ENCODE measurements at regions not wholly inside any gene's neighbourhood (a gene's known extent, or its start where the extent isn't known, plus 50 kb on each side); places are given as distances from the start of the nearest gene placed in this dataset.
"Not testable (repeated sequence)": the region's sequence is repeated elsewhere in the genome, so short reads cannot be mapped to it uniquely, and the experiment has no call there.

- Histone ChIP-seq H3K9me3 (ENCODE audit: control insufficient read depth, insufficient read depth, low read length) (no peaks in the 10 kb centered on the region), H3K36me3 (ENCODE audit: insufficient read depth, low read length) (no peaks in the 10 kb centered on the region), H3K9ac (ENCODE audit: low read depth, low read length) (no peak overlapping the region), H3K4me1 (ENCODE audit: insufficient read depth, low read length) (peaks cover 34% of the 10 kb centered on the region)
Observed at GRCh38 chr7:13801669-13802068, 187.8 kb downstream of the ETV1 start.

DNA sequence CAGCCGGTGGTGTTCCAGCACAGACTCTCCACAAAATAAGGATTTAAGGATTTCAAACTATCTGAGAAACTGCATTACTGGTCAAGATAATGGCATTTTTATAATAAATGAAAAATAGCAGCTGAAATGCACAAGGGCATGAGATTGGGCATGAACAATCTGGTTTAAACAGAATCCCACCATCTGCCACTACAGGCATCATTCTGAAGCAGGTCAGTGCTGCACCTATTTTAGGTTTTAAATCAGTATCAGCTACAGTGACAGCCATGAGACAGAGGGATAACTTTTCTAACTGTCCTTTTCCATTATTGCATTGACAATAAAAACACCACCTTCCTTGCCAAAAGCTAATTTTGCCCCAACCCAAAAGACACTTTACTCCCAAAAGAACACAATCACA, 186.8 kb downstream of the ETV1 start:
- Histone ChIP-seq H3K4me1 (ENCODE audit: insufficient read depth, low read length) (peaks cover 29% of the 10 kb centered on the region), H3K9me3 (ENCODE audit: control insufficient read depth, insufficient read depth, low read length) (no peaks in the 10 kb centered on the region), H3K9ac (ENCODE audit: low read depth, low read length) (no peak overlapping the region), H3K36me3 (ENCODE audit: insufficient read depth, low read length) (no peaks in the 10 kb centered on the region)

DNA sequence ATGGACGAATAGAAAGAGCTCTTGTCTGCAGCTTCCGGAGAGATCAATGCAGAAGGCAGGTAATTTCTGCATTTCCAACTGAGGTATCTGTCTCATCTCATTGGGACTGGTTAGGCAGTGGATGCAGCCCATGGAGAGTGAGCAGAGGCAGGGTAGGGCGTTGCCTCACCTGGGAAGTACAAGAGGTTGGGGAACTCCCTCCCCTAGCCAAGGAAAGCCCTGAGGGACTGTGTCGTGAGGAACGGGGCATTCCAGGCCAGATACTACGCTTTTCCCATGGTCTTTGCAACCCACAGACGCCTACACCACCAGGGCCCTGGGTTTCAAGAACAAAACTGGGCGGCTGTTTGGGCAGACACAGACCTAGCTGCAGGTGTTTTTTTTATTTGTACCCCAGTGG, 186.3 kb downstream of the ETV1 start:
- Histone ChIP-seq H3K36me3 (ENCODE audit: insufficient read depth, low read length) (no peaks in the 10 kb centered on the region), H3K9me3 (ENCODE audit: control insufficient read depth, insufficient read depth, low read length) (no peaks in the 10 kb centered on the region), H3K9ac (ENCODE audit: low read depth, low read length) (no peak overlapping the region; the same call in 1 of the 2 replicates)

DNA sequence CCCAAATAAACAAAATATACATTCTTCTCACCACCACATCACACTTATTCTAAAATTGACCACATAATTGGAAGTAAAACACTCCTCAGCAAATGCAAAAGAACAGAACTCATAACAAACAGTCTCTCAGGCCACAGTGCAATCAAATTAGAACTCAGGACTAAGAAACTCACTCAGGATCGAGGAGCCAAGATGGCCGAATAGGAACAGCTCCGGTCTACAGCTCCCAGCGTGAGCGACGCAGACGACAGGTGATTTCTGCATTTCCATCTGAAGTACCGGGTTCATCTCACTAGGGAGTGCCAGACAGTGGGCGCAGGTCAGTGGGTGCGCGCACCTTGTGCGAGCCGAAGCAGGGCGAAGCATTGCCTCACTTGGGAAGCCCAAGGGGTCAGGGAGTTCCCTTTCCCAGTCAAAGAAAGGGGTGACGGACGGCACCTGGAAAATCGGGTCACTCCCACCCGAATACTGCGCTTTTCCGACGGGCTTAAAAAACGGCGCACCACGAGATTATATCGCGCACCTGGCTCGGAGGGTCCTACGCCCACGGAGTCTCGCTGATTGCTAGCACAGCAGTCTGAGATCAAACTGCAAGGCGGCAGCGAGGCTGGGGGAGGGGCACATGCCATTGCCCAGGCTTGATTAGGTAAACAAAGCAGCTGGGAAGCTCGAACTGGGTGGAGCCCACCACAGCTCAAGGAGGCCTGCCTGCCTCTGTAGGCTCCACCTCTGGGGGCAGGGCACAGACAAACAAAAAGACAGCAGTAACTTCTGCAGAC, 183.2 kb downstream of the ETV1 start:
- H3K9me3 ChIP-seq (ENCODE audit: control insufficient read depth, insufficient read depth, low read length); H3K36me3 ChIP-seq (ENCODE audit: insufficient read depth, low read length): not testable (repeated sequence)
- H3K4me1 ChIP-seq (ENCODE audit: insufficient read depth, low read length), result peaks cover 15% of the 10 kb centered on the region
- H3K9ac ChIP-seq (ENCODE audit: low read depth, low read length), result peak overlapping the region; percentile 70

More for the DNA sequence above, 186.3 kb downstream of the ETV1 start:
- peaks cover 24% of the 10 kb centered on the region for H3K4me1 ChIP-seq (ENCODE audit: insufficient read depth, low read length)

DNA sequence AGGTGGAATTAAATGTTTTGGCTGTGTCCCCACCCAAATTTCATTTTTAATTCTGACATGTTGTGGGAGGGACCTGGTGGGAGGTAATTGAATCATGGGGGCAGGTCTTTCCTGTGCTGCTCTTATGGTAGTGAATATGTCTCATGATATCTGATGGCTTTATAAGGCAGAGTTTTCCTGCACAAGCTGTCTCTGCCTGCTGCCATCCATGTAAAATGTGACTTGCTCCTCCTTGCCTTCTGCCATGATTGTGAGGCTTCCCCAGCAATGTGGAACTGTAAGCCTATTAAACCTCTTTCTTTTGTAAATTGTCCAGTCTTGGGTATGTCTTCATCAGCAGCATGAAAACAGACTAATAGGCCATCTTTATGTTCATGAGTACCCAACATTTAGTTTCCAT, 172.2 kb downstream of the ETV1 start:
- not testable (repeated sequence) for H3K4me1 ChIP-seq (ENCODE audit: insufficient read depth, low read length); H3K9me3 ChIP-seq (ENCODE audit: control insufficient read depth, insufficient read depth, low read length); H3K36me3 ChIP-seq (ENCODE audit: insufficient read depth, low read length); H3K9ac ChIP-seq (ENCODE audit: low read depth, low read length)

- no peak overlapping the region for H3K9ac ChIP-seq (ENCODE audit: low read depth, low read length)
Observed at GRCh38 chr7:13821152-13821787, 168.2 kb downstream of the ETV1 start.

DNA sequence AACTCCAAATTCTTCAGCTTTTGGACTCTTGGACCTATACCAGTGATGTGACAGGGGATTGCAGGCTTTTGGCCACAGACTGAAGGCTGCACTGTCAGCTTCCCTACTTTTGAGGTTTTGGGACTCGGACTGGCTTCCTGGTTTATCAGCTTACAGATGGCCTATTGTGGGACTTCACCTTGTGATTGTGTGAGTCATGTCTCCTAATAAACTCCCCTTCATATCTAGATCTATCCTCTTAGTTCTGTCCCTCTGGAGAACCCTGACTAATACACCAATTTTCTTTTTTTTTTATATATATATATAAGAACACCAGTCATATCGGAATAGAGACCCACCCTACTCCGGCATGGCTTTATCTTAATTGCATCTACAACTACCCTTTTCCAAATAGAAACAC, 166.8 kb downstream of the ETV1 start:
- no peaks in the 10 kb centered on the region for H3K9me3 ChIP-seq (ENCODE audit: control insufficient read depth, insufficient read depth, low read length)
- no peak overlapping the region for H3K9ac ChIP-seq (ENCODE audit: low read depth, low read length)
- H3K36me3 ChIP-seq (ENCODE audit: insufficient read depth, low read length), result no peaks in the 10 kb centered on the region
- H3K4me1 ChIP-seq (ENCODE audit: insufficient read depth, low read length), result no peaks in the 10 kb centered on the region

More at GRCh38 chr7:13821152-13821787, 168.2 kb downstream of the ETV1 start:
- Histone ChIP-seq H3K9me3 (ENCODE audit: control insufficient read depth, insufficient read depth, low read length) (no peaks in the 10 kb centered on the region), H3K4me1 (ENCODE audit: insufficient read depth, low read length) (no peaks in the 10 kb centered on the region), H3K36me3 (ENCODE audit: insufficient read depth, low read length) (no peaks in the 10 kb centered on the region)

DNA sequence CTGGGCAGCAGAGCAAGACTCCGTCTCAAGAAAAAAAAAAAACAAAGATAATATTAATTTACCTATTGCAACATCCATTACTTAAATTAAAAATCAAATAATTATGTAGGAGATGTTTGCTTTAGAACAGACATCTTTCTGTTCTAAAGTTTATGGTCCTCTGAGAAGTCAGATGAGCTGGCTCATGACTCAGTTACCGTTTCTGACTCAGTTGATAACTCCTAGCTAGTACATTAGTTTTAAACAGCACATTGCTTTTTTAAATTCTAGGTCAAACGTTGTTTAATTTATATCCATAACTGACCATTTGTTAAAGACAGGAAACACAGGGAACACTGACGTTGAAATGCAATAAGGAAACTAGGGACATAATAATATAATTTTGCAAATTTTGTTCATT, 162.7 kb downstream of the ETV1 start:
- no peaks in the 10 kb centered on the region for H3K4me1 ChIP-seq (ENCODE audit: insufficient read depth, low read length)
- no peak overlapping the region for H3K9ac ChIP-seq (ENCODE audit: low read depth, low read length)
- H3K36me3 ChIP-seq (ENCODE audit: insufficient read depth, low read length), result no peaks in the 10 kb centered on the region
- no peaks in the 10 kb centered on the region for H3K9me3 ChIP-seq (ENCODE audit: control insufficient read depth, insufficient read depth, low read length)

GRCh38 chr7:13827716-13828115, 161.8 kb downstream of the ETV1 start:
- no peaks in the 10 kb centered on the region for H3K9me3 ChIP-seq (ENCODE audit: control insufficient read depth, insufficient read depth, low read length)
- no peaks in the 10 kb centered on the region for H3K4me1 ChIP-seq (ENCODE audit: insufficient read depth, low read length)
- H3K36me3 ChIP-seq (ENCODE audit: insufficient read depth, low read length), result no peaks in the 10 kb centered on the region
- H3K9ac ChIP-seq (ENCODE audit: low read depth, low read length), result no peak overlapping the region

DNA sequence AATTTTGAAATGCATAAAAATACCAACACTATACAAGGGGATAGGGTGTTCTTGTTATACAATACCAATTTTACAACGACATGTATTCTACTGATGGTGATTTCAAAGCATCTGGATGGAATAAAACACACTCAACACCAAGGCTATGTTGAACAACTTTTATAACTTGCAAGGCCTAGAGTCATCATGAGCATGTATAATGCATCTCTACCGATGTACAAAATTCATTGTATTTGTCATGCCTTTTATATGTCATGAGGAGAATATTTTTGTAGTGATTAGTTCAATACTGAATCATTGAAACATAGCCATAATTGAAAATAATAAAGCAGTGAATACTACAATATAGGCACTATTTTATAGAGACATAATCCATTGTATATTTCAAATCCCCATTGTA, 160.2 kb downstream of the ETV1 start:
- H3K36me3 ChIP-seq (ENCODE audit: insufficient read depth, low read length), result no peaks in the 10 kb centered on the region
- no peak overlapping the region for H3K9ac ChIP-seq (ENCODE audit: low read depth, low read length)
- peaks cover 5% of the 10 kb centered on the region; the same call in 1 of the 2 replicates for H3K4me1 ChIP-seq (ENCODE audit: insufficient read depth, low read length)
- H3K9me3 ChIP-seq (ENCODE audit: control insufficient read depth, insufficient read depth, low read length), result no peaks in the 10 kb centered on the region

DNA sequence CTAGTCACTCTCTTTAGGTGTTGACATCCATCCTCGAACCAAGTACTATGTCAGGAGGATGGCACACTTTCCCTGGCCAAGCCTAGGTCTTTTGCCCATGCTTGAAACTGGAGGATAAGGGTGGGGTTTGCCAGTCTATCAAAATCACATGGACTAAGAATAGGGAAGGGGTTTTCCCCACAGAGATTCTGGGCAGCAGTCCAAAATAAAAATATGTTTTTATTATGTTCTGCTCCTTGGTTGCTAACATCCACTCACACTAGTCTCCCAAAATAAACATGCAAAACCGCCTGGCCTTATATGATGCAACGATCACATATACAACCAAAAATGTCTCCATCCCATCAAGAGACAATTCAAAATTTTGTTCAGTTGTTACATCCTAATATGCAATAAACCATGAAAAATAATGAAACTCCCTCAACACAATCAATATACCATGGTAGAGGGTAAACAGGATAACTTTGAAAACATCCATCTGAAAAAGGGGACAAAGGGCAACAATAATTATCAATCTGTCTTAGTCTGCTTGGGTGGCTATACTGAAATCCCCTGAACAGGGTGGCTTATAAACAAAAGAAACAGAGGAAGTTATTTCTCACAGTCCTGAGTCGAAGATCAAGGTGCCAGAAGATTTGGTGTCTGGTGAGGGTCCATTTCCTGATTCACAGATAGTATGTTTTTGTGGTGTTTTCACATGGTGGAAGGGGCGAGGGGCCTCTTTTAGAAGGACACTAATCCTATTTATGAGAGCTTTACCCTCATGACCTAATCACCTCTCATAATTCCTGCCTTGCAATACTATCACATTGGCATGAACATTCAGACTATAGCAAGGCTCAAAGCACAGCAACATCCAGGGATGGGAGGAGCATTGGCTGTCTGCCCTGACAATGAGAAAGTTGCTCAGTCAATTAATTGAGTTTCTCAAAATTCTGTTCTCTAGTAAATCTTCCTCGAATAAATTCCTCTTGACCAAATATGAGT, 159.3 kb downstream of the ETV1 start:
- H3K36me3 ChIP-seq (ENCODE audit: insufficient read depth, low read length), result no peaks in the 10 kb centered on the region
- H3K9ac ChIP-seq (ENCODE audit: low read depth, low read length), result no peak overlapping the region
- no peaks in the 10 kb centered on the region for H3K9me3 ChIP-seq (ENCODE audit: control insufficient read depth, insufficient read depth, low read length)
- peaks cover 15% of the 10 kb centered on the region; the same call in 1 of the 2 replicates for H3K4me1 ChIP-seq (ENCODE audit: insufficient read depth, low read length)

- Histone ChIP-seq H3K4me1 (ENCODE audit: insufficient read depth, low read length) (peaks cover 22% of the 10 kb centered on the region; the same call in 1 of the 2 replicates), H3K36me3 (ENCODE audit: insufficient read depth, low read length) (no peaks in the 10 kb centered on the region), H3K9me3 (ENCODE audit: control insufficient read depth, insufficient read depth, low read length) (no peaks in the 10 kb centered on the region), H3K9ac (ENCODE audit: low read depth, low read length) (no peak overlapping the region)
Observed at GRCh38 chr7:13832346-13832745, 157.1 kb downstream of the ETV1 start.

- Histone ChIP-seq H3K9me3 (ENCODE audit: control insufficient read depth, insufficient read depth, low read length) (no peaks in the 10 kb centered on the region), H3K36me3 (ENCODE audit: insufficient read depth, low read length) (no peaks in the 10 kb centered on the region), H3K9ac (ENCODE audit: low read depth, low read length) (no peak overlapping the region), H3K4me1 (ENCODE audit: insufficient read depth, low read length) (peaks cover 22% of the 10 kb centered on the region; the same call in 1 of the 2 replicates)
Observed at GRCh38 chr7:13834328-13834761, 155.1 kb downstream of the ETV1 start.

- Histone ChIP-seq H3K9ac (ENCODE audit: low read depth, low read length) (no peak overlapping the region), H3K36me3 (ENCODE audit: insufficient read depth, low read length) (no peaks in the 10 kb centered on the region)
Observed at GRCh38 chr7:13835442-13835841, 154.0 kb downstream of the ETV1 start.

More at GRCh38 chr7:13835442-13835841, 154.0 kb downstream of the ETV1 start:
- Histone ChIP-seq H3K4me1 (ENCODE audit: insufficient read depth, low read length) (peaks cover 22% of the 10 kb centered on the region; the same call in 1 of the 2 replicates), H3K9me3 (ENCODE audit: control insufficient read depth, insufficient read depth, low read length) (no peaks in the 10 kb centered on the region)
